NCI-H146 treated with DMSO at 0.1 percent for 48 hours (cell line): ENCODE measurements at regions not wholly inside any gene's neighbourhood (a gene's known extent, or its start where the extent isn't known, plus 50 kb on each side); places are given as distances from the start of the nearest gene placed in this dataset.
"Not testable (repeated sequence)": the region's sequence is repeated elsewhere in the genome, so short reads cannot be mapped to it uniquely, and the experiment has no call there.

Experiments used
- DNase-seq: peaks from one replicate; lab custom pipeline; 2025; ENCODE audit not compliant: unreplicated experiment; lab: John Stamatoyannopoulos, UW

GRCh38 chr17:14581186-14581830 lies 280.4 kb downstream of the HS3ST3B1 start:
- DNase-seq = peak; percentile 2

DNA sequence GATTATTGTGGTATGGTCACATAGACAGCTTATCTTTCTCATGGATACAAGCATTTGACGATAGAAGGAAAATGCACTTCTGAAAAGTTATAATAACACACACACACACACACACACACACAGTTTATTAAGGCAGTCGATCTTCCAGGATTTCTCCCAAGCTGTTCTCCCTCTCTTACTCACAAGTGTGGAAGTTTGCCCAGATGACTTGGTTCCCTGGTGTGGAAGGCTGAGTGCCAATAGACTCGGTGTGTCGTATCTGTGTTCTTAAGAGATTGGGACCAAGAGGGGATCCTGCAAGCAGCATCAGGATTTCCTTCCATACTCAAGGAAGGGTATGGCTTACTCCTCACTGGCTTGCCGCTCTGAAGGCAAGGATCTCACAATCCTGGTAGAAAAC lies 279.6 kb downstream of the HS3ST3B1 start:
- no peak for DNase-seq

DNA sequence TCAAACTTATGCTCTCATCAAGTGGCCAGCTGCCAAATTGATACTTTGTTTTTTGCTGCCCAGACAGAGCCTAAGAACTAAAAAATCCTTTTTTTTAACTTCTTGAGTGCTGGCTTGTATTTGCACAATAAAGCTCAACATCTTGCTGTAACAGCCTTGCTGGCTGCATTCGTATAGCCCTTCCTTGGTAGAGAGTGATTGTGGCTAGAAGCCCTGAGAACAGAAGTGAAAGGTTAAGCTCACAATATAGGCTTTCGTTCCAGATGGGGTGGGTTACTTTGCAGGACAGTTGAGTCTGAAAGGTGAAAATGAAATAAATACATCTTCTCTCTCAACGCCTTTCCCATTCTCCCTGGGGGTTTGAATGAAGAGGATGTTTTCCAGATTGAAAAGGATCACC lies 278.8 kb downstream of the HS3ST3B1 start:
- DNase-seq = no peak

DNA sequence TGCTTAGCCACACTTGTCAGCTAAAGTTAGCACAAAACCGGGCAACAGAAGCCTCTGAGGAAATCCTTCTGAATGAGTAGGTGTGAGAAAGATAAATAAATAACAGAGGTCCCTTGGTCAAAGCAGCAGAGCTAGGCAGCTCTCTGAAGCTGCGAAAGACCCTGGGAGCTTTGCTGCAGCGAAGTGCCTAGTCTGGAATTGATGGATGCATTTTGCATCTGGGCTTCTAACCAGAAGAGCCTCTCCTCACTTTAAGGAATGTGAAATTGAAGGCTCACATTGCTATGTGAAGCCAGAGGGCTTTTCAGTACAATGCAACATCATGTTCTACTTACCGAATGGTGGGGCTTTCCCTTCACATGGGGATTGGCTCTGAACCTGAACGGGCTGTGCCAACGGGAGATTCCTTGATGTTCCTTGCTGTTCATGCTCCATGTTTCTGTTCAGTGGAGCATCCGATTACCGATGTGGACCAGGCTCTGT lies 274.6 kb downstream of the HS3ST3B1 start:
- no peak for DNase-seq

GRCh38 chr17:14560325-14560724 lies 259.4 kb downstream of the HS3ST3B1 start:
- not testable (repeated sequence) for DNase-seq

DNA sequence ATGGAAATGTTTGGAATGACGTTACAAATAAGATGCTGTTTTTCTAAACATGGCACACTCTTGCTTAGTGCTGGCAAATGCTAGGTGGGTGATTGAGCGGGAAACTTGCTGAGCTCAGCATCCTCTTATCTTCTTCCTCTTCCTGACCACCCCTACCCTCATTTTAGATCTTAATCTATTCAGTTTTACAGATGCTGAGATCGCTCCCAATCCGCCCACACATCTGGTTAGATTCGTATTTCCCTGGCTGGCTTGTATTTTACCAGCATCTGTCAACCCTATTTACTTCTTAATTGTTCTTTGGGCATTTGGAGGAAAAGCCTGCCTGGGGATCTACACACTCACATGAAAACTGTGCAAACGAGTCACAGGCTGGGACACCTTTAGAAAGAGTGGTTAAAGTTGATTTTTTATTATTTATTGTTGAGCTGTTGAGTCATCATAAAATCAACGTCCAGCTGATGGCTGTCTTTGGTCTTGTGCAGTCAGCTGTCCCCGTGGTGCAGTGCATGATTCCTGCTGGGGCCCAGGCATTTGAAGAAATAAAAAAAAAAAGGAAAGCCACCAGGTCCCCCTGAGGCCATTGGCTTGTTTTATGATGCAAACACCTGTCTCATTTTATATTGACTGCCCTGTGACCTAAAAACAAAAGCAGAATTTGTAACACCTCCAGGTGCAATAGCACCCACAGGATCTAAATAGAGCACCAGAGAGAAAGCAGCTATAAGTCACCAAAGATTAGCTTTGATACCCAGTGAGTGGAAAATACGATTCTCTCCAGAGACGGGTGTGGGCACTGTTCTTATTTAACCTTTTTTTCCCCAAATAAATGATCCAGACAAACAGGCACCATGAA lies 258.6 kb downstream of the HS3ST3B1 start:
- peak; percentile 23 for DNase-seq

DNA sequence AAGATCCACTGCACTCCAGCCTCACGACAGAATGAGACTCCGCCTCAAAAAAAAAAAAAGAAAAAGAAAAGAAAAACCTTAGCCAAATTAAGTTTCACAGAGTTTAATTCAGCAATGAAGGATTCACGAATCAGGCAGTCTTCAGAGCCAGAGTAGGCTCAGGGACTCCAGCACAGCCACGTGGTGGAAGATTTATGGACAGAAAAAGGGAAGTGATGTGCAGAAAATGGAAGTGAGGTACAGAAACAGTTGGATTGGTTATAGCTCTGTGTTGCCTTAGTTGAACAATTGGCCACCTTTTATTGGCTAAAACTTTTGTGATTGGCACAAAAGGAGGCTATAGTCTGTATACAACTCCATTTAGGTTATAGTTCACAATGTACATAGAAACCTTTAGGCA lies 256.6 kb downstream of the HS3ST3B1 start:
- no peak for DNase-seq

DNA sequence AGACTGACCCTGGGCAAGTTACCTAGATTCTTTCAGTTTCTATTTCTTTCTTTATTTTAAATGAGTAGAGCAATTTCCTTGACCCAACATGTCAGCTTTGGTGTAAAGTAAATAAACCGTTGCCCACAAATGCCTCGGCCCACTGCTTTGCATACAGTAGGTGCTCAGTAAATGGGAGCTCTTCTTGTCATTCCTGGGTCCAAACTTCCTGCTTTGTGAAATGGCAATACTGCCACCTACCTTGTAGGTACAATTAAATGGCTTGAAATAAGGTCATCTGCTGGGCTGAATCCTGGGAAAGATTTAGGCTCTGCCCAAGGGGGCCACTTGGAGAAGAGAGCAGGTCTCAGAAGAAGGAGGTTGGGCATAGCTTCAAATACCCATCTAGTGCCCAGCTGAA lies 253.0 kb downstream of the HS3ST3B1 start:
- no peak for DNase-seq

DNA sequence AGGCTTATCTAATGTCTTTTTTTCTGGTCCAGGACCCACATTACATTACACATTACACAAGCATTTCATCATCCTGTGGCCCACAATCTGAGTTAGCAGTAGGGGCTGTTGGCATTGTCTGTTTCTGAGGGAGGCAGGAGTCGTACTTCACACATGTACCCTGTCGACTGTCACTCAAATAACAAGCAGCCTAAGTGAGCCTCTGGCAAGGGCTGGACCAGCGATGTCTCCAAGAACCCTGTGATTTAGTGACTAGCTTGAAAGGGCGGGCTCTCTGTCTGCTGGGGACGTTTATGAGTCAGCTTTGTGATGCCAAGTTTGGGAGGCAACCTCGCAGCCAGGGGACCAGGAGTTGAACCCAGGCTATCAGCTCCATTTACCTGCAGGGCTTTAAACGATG lies 251.4 kb downstream of the HS3ST3B1 start:
- DNase-seq = no peak

DNA sequence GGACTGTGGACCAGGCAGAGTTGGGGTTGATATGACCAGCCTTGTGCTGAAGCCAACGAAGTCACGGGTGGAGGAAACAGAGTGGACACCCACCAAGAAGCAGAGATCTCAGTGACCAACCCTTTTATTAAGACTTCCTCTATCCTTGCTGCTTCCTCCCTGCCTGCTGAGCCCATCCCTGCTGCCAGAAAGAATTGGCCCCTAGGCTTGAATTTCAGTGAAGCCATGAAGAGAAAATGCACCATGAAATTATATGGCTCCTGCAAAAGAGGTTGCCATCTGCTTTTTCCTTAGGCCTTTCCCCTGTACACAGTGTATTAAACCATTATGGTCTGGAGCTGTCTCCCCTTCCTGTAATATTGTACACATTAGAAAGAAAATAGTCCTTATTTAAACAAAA lies 246.7 kb downstream of the HS3ST3B1 start:
- DNase-seq = no peak

- DNase-seq = no peak
These were observed 246.1 kb downstream of the HS3ST3B1 start for GRCh38 chr17:14547016-14547415.

DNA sequence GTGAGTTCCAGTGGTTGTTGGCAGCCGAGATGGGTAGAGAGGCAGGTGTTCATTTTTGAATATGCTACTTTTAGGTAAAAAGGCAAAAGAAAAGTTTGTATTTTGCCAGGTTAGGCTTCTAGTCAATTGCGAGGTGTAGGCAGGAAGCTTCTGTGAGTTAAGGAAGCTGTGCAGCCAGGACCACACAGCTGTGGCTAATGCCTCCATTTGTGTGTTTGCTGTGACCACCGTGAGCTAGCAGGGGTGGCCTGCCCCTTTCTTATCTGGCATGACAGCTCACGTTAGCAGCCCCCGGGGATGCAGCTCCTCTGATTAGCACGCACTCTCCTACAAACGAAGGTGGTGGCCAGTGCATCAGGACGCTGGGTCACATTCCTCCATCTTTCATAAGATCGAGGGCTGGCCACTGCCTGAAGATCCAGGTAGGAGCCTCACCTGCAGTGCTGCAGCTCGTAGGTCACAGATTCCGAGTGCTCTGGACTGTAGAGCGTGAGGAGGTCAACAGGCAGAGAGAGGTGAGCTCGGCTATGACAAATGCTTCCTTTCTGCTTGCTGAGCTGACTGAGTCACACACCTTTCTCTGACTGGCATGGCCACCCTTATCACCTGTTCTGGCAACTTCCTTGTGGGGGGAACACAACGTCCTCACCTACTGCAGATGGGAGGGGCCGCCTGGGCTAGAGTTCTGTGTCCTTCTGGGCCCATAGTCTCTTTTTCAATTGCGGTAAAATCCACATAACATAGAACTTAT lies 244.4 kb downstream of the HS3ST3B1 start:
- no peak for DNase-seq

- no peak for DNase-seq
These were observed 240.8 kb downstream of the HS3ST3B1 start for GRCh38 chr17:14541714-14542113.

DNA sequence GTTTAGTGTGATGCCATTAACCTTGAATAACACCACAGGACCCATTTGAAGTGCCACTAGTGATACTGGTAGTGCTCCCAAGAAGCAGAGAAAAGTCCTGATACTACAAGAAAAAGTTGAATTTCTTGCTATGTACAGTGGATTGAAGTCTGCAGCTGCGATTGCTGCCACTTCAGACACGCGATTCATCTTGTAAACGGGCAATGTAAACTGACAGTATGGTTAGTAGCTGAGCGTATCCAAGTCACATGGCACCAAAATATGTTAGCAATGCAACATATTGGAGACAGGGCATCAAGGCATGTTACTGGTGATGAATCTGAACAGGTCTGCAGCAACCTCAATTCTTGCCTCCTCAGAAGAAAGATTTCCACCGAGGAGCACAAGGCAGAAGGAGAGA lies 238.9 kb downstream of the HS3ST3B1 start:
- no peak for DNase-seq

- not testable (repeated sequence) for DNase-seq
These were observed 231.4 kb downstream of the HS3ST3B1 start for GRCh38 chr17:14532242-14532641.

GRCh38 chr17:14525551-14526455 lies 224.9 kb downstream of the HS3ST3B1 start:
- no peak for DNase-seq

DNA sequence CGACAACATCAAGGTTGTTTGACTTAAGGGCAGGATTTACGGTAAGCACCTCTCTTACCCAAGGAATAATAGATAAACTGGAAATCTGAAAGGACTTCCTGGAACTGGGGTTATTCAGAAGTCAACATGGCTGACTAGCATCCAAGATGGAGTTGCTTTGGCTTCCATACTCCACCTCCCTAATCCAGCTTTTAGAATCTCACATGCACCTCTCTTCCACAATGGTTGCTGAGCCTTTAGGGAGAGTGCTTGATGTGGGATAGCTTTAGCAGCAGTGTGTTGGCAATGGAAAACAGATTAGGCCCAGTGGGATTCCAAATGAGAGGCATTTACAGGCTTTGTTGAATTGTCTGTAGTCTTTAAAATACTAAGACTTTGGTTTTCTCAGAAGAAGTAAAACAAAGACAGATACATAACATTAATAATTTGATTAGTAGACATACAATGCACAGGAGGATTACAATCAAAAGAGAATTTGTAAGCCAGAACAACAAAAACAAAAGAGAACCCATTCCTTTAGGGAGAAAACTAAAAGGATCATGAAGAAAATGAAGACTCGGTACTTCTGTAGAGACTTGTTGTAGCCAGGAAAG lies 222.0 kb downstream of the HS3ST3B1 start:
- no peak for DNase-seq

- DNase-seq = not testable (repeated sequence)
These were observed 218.0 kb downstream of the HS3ST3B1 start for GRCh38 chr17:14518919-14519318.

- DNase-seq = no peak
These were observed 214.1 kb downstream of the HS3ST3B1 start for GRCh38 chr17:14514973-14515372.

DNA sequence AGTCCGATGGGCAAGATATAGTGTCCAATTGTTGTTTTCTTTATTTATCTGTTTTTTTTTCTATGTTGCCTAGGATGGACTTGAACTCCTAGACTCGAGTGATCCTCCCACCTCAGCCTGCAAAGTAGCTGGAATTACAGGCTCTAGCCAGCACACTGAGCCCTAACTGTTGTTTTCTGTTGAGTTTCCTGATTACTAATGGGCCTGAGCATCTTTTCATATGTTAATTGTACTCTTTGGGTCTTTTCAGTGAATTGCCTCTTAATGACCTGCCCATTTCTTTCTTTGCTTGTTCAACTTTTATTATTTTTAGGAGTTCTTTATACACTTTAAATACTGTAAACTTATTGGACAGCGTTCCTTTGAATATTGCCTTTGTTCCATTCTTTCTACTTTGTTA lies 213.0 kb downstream of the HS3ST3B1 start:
- DNase-seq = no peak
